CD4-positive, alpha-beta T cell treated with Interleukin-12 subunit alpha and Interleukin-12 subunit beta, for 1 hour (primary cell): ENCODE measurements at regions not wholly inside any gene's neighbourhood (a gene's known extent, or its start where the extent isn't known, plus 50 kb on each side); places are given as distances from the start of the nearest gene placed in this dataset.

Experiments used
- DNase-seq: peaks from one replicate; pipeline ENCODE4 v3.0.0-alpha.2; 2020

GRCh38 chr7:96638669-96639068 is 71.0 kb downstream of the SEM1 start:
- no peak for DNase-seq

GRCh38 chr7:96637522-96637921 is 72.1 kb downstream of the SEM1 start:
- DNase-seq = no peak

DNA sequence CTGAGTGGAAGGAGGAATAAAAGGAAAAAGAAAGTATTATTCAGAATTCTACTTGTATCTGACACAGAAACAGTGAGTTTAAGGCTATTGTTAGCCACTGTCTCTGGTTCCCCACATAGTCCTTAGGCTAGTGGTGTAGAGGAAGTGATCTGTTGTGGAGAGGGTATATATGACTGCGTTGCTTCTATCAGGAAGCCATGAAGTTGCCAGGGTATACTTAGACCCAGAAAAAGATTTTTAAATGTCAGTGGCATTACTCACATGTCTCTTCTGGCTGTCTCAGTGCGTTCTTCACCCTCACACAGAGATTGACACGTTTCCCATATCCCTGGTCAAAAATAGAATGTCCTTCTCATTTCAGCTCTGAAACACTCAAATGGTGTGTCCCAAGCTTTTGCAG is 72.7 kb downstream of the SEM1 start:
- DNase-seq = no peak

DNA sequence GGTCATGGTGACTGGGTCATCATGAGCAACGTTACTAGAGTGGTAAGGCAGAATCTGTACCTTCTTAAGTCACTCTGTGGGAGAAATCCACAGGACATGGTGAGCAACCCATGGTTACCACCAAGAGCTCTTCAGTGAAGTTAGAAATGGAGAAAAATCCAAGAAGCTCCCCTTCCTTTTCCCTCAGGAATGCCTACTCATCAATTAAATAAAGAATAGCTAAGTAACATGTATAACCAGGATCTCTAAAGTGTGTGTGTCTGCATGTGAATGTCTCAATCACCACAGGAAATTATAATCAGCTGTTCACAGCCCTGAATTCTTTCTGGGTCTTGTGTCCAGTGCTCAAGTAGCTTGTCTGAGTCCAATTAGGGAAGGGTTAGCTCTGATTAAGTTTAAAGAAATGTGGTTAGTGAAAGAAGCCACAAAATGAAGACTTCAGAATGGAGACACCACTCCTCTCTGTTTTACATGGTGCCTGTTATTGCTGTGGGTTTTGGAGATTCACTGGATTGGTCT is 73.2 kb downstream of the SEM1 start:
- DNase-seq = no peak

DNA sequence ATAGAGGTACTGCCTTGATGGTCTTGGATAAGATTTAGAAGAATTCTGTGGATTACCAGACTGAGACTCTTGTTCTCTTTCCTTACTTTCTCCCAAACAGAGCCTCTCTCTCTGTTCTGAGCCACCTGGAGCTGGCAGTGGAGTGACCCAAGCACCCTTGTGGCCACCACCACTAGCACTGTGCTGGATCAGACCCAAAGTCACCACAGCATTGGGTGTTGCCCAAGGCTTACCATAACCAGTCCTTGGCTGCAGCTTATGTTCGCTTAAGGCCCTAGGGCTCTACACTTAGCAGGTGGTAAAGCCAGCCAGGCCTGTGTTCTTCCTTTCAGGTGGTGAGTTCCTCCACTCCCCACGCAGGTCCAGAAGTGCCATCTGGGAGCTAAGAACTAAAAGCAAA is 79.8 kb downstream of the SEM1 start:
- DNase-seq = no peak

- DNase-seq = no peak
These were observed 84.7 kb downstream of the SEM1 start for GRCh38 chr7:96624954-96625353.

DNA sequence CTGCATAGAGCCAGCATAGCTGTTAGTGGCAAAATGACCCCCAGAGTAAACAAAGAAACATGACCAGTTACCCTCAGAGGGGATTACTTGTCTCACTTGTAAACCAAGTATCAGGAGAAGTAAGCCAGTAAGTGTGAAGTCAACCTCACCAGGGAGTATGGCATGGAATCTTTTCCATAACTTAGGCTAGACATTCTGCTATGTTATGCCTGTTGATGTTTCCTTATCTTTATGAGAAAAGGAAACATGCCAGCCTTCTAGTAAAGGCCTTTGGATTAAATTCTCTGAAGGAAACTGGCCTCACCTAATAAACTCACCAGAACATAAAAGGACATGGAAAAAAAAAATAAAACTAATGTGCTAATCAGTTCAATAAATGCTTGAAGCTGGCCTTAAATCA is 87.7 kb downstream of the SEM1 start:
- DNase-seq = no peak

DNA sequence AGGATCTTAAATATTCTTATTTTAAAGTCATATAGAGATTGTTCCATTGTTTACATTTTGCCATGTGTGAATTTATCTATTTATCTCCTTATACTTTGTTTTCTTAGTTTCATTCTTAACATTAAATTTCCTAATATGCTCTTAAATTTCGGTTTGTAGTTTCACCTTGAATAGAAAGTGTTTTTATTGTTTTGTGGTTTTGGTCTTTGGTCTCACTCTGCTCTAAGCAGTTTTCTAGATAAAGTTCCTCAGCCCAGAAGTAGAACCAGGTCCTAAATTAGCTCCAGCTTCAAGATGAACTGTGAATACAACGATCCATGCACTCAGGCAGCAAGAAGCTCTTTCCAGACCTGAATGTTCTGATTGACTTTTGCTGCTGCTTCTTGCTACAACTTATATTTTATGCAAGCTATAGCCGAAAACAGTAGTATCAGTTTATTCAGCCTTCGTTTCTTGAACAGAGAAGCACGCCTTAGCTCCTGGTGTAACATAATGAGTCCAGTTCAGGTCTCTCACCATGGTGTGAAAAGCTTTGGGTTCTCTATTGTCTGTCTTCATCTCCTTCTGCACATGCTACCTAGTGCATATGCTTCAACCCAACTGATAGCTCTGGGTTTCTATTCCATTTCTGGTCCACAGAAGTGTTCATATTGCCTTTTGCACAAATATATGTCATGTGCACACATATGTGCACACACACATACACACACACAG is 95.3 kb downstream of the SEM1 start:
- no peak for DNase-seq

GRCh38 chr7:96612034-96612433 is 97.6 kb downstream of the SEM1 start:
- no peak for DNase-seq

DNA sequence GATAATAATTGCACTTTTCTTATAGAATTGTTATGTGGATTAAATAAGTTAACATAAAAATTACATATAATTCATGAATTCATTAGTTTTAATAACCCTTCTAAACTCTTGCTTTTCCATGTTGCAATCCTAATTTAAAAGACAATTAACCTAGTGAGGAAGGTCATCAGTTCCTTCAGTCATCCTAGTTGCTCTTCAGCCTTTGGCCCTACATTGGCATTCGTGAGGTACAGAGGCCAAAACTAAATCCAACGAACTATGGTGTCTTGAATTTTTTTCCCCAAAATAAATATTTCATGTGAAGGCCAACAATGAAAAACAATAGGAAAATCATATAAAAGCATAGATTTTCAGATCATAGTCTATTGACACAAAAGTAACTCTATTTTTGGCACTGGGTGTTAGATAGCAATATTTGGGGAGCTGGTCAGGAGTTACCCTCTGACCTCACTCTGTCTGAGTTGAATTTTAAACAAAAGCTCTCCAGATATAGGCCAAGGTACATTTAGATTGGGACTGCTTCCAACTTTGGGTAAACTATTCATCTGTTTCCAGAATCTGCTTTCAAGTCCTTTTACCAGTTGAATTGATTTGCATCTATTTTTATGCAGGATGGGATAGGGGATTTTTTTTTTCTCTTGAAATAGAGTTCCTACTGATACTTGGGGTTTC is 104.5 kb downstream of the SEM1 start:
- no peak for DNase-seq

DNA sequence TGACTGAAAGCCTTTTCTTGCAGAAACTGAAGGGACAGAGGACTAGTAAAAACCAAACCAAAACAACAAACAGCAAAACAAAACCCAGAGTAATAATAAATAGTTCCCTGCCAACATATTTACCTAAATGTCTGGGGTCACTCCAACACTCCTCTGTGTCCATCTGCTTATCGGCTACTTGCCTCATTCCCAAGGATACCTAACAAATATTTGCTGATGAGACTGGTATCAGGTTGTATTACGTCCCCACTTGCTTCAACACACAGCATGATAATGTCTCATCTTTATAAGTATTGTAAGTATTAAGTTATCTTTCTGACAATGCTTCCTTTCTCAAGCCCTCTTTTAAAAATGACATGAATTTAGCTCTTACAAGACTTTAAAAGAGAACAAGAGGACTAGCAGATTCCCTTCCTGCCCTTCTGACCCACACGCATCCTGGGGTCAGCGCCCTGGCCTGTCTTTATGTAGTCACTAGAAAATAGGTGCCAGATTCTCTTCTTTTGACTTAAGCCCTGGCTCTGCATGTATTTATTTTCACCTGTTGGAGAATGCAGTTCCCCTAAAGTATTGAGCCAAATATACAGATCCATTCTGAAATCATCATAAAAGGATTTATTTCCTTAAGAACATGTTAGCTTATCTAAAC is 110.2 kb downstream of the SEM1 start:
- no peak for DNase-seq

- DNase-seq = no peak
These were observed 111.2 kb downstream of the SEM1 start for GRCh38 chr7:96598421-96598820.

DNA sequence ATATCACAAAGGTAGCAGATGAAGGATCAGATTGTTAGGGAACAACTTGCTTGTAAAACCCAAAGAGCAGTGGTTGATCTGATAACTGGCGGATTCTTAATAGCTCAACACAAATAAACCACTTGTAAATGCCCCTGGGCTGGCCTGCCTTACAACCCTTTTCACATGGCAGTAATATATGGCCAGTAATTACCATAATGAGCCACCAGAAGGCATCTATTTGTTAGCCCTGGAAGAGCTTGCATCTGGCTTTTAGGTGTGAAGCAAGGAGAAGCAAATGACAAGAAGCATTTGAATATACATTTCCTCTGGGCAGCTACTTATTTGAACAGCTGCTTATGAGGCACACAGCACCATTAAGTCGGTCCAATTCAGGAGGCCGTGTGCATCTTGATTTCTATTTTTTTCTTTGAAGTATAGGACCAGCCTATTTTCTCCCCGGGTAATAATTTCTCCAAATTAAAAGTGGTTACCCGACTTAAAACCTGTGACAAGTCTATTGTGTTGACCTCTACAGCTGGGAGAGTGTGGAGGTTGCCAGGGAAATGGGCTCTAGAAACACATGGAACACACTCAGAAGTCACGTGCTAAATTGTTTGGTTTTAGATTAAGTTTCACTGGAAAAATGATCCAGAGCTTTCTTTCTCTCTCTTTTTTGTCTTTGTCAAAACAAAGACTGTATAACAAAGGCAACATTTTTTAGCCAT is 113.4 kb downstream of the SEM1 start:
- DNase-seq = no peak

- no peak for DNase-seq
These were observed 117.6 kb downstream of the SEM1 start for GRCh38 chr7:96591900-96592676.

GRCh38 chr7:96591159-96591899 is 118.3 kb downstream of the SEM1 start:
- DNase-seq = no peak

DNA sequence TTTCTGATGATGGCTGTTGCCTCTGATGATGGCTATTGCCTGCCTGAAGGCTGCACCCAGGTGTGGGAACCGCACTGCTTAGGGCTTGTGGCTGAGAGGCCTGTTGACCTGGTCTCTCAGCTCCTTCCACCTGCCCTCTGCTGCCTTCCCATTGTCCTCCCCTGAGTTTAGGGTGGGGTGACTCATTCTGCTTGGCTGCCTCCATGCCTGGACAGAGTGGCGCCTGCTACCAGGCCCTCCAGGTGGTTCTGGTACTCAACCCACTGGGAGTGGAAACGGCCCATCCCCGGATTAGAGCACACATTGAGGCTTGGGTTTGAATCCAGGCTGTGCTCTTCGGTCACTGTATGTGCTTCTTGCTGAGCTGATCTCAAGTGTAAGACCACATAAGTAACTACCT is 120.6 kb downstream of the SEM1 start:
- no peak for DNase-seq

- no peak for DNase-seq
These were observed 130.5 kb downstream of the SEM1 start for GRCh38 chr7:96579119-96579518.

- no peak for DNase-seq
These were observed 131.0 kb downstream of the SEM1 start for GRCh38 chr7:96578606-96579005.

GRCh38 chr7:96563409-96563808 is 146.2 kb downstream of the SEM1 start:
- DNase-seq = no peak

GRCh38 chr7:96562966-96563365 is 146.7 kb downstream of the SEM1 start:
- no peak for DNase-seq

DNA sequence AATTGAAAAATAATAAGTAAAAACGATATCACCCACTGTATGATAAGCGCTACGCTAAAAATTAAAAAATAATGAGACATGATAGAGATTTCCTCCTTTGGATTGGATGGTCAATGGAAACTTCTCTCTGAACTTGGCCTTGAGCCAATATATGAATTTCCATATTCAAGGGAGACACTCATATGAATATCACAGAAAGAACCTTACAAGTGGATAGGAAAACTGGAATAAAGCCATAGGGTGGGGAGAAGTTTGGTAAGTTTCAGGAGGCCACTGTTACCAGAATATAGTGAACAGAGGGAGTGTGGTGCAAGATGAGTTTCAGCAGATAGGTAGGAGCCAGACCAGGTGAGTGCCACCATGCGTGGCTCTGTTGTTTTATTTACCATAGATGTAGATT is 147.2 kb downstream of the SEM1 start:
- no peak for DNase-seq

GRCh38 chr7:96561892-96562291 is 147.8 kb downstream of the SEM1 start:
- DNase-seq = no peak
